ENCODE measurements at regions not wholly inside any gene's neighbourhood (a gene's known extent, or its start where the extent isn't known, plus 50 kb on each side); places are given as distances from the start of the nearest gene placed in this dataset.

DNA sequence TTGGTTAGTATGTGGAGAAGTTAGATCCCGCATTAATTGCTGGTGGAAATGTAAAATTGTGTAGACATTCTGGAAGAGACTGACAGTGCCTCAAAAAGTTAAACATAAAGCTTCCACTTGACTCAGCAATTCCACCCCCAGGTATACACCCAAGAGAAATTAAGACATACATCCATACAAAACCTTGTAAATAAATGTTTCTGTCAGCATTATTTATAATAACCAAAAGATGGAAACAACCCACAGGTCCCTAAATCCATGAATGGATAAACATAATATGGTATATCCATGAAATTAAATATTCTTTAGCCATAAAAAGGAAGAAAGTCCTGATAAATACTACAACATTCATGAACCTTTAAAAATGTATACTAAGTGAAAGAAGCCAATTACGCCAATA is 817.4 kb downstream of the NTRK3 start:
- Histone ChIP-seq H3K36me3 (ENCODE audit: control insufficient read depth in 2 of 2, insufficient read depth in 2 of 2, low read length in 2 of 2) (no peaks in the 10 kb centered on the region), H3K4me3 (ENCODE audit: low read length in 2 of 2) (no peak overlapping the region), H3K27me3 (ENCODE audit: control insufficient read depth in 1 of 2, insufficient read depth in 2 of 2, low read length in 2 of 2) (no peaks in the 10 kb centered on the region), H3K9ac (ENCODE audit: low read length in 2 of 2) (no peak overlapping the region), H3K4me1 (ENCODE audit: control insufficient read depth, insufficient read depth, low read length) (no peaks in the 10 kb centered on the region), H3K9me3 (ENCODE audit: control insufficient read depth in 2 of 2, low read length in 2 of 2) (peaks cover 0 to 5% of the 10 kb centered on the region in 2 donors), H3K27ac (ENCODE audit: low read length) (no peak overlapping the region)

- Histone ChIP-seq H3K36me3 (ENCODE audit: control insufficient read depth in 2 of 2, insufficient read depth in 2 of 2, low read length in 2 of 2) (no peaks in the 10 kb centered on the region), H3K27me3 (ENCODE audit: control insufficient read depth in 1 of 2, insufficient read depth in 2 of 2, low read length in 2 of 2) (no peaks in the 10 kb centered on the region), H3K27ac (ENCODE audit: low read length) (no peak overlapping the region), H3K4me3 (ENCODE audit: low read length in 2 of 2) (no peak overlapping the region), H3K9ac (ENCODE audit: low read length in 2 of 2) (no peak overlapping the region), H3K4me1 (ENCODE audit: control insufficient read depth, insufficient read depth, low read length) (no peaks in the 10 kb centered on the region), H3K9me3 (ENCODE audit: control insufficient read depth in 2 of 2, low read length in 2 of 2) (peaks cover 0 to 5% of the 10 kb centered on the region in 2 donors)
Measured at GRCh38 chr15:87433871-87434270, 822.7 kb downstream of the NTRK3 start.

DNA sequence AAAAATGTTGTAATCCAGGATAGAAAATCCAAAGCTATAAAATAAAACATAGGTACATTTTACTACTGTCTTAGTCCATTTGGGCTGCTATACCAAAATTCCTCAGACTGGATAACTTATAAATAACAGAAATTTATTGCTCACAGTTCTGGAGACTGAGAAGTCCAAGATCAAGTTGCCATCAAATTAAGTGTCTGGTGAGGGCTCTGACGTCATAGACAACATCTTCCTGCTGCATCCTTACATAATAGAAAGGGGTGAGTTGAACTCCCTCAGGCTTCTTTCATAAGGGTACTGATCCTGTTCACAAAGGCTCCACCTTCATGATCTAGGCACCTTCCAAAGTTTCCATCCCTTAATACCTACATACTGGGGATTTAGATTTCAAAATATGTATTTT is 826.8 kb downstream of the NTRK3 start:
- H3K9me3 ChIP-seq (ENCODE audit: control insufficient read depth in 2 of 2, low read length in 2 of 2), result no peaks in the 10 kb centered on the region
- H3K4me1 ChIP-seq (ENCODE audit: control insufficient read depth, insufficient read depth, low read length), result no peaks in the 10 kb centered on the region
- H3K36me3 ChIP-seq (ENCODE audit: control insufficient read depth in 2 of 2, insufficient read depth in 2 of 2, low read length in 2 of 2), result no peaks in the 10 kb centered on the region
- no peaks in the 10 kb centered on the region for H3K27me3 ChIP-seq (ENCODE audit: control insufficient read depth in 1 of 2, insufficient read depth in 2 of 2, low read length in 2 of 2)
- no peak overlapping the region for H3K9ac ChIP-seq (ENCODE audit: low read length in 2 of 2)
- no peak overlapping the region for H3K4me3 ChIP-seq (ENCODE audit: low read length in 2 of 2)
- no peak overlapping the region for H3K27ac ChIP-seq (ENCODE audit: low read length)

GRCh38 chr15:87420017-87420416 is 836.5 kb downstream of the NTRK3 start:
- no peak overlapping the region for H3K9ac ChIP-seq (ENCODE audit: low read length in 2 of 2)
- H3K4me1 ChIP-seq (ENCODE audit: control insufficient read depth, insufficient read depth, low read length), result no peaks in the 10 kb centered on the region
- no peak overlapping the region for H3K27ac ChIP-seq (ENCODE audit: low read length)
- no peaks in the 10 kb centered on the region for H3K27me3 ChIP-seq (ENCODE audit: control insufficient read depth in 1 of 2, insufficient read depth in 2 of 2, low read length in 2 of 2)
- H3K4me3 ChIP-seq (ENCODE audit: low read length in 2 of 2), result no peak overlapping the region
- H3K36me3 ChIP-seq (ENCODE audit: control insufficient read depth in 2 of 2, insufficient read depth in 2 of 2, low read length in 2 of 2), result no peaks in the 10 kb centered on the region
- H3K9me3 ChIP-seq (ENCODE audit: control insufficient read depth in 2 of 2, low read length in 2 of 2), result no peaks in the 10 kb centered on the region

DNA sequence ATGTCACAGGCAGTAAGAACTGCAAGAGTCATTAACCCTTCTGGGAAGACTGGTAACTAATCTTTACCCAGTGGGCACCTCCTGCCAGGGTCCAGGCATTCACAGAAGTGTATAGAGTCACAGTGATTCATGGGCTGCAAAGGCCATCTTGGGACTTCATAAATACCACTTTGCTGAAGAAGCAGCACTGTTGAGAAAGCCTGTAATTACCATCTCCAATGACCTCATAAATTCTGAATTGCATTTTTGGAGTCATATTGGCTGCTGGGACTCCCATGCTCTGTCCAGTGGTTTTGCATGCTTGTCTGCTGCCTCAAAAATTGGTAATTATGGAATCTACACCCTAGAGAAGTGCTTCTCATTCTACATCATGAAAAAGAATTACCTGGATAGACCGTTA is 837.2 kb downstream of the NTRK3 start:
- H3K27ac ChIP-seq (ENCODE audit: low read length), result no peak overlapping the region
- no peak overlapping the region for H3K9ac ChIP-seq (ENCODE audit: low read length in 2 of 2)
- no peaks in the 10 kb centered on the region for H3K9me3 ChIP-seq (ENCODE audit: control insufficient read depth in 2 of 2, low read length in 2 of 2)
- H3K4me1 ChIP-seq (ENCODE audit: control insufficient read depth, insufficient read depth, low read length), result no peaks in the 10 kb centered on the region
- H3K27me3 ChIP-seq (ENCODE audit: control insufficient read depth in 1 of 2, insufficient read depth in 2 of 2, low read length in 2 of 2), result no peaks in the 10 kb centered on the region
- no peaks in the 10 kb centered on the region for H3K36me3 ChIP-seq (ENCODE audit: control insufficient read depth in 2 of 2, insufficient read depth in 2 of 2, low read length in 2 of 2)
- H3K4me3 ChIP-seq (ENCODE audit: low read length in 2 of 2), result no peak overlapping the region

DNA sequence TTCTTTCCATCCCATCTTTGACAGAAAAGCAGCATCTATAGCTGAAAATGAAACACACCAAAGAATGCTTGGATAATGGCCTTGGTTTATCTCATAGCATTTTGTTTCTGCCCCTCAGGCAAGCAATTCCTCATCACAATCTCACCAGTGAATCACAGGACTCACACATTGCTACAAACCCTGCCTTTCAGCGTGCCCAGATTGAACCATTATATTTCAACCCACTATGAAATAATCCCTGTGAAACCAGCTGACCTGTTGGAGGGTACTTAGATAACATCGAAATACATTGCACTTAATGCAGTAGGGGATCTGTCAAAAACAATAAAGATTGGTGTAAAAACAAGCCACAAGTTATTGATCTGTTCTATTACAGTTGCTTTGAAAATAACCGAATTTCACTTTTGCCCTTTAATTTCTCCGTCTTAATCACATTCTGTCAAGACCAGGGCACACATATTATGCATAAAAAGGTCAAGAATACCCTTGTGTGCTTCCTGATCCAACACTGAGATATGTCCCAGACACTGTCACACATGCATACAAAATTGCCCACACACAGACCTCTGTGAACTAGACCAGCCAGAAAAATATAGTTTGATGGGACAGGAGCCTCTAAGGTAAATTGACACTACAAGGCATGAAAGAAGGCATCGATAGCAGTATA is 839.8 kb downstream of the NTRK3 start:
- Histone ChIP-seq H3K9ac (ENCODE audit: low read length in 2 of 2) (no peak overlapping the region), H3K4me3 (ENCODE audit: low read length in 2 of 2) (no peak overlapping the region), H3K36me3 (ENCODE audit: control insufficient read depth in 2 of 2, insufficient read depth in 2 of 2, low read length in 2 of 2) (no peaks in the 10 kb centered on the region), H3K4me1 (ENCODE audit: control insufficient read depth, insufficient read depth, low read length) (no peaks in the 10 kb centered on the region), H3K27me3 (ENCODE audit: control insufficient read depth in 1 of 2, insufficient read depth in 2 of 2, low read length in 2 of 2) (no peaks in the 10 kb centered on the region), H3K9me3 (ENCODE audit: control insufficient read depth in 2 of 2, low read length in 2 of 2) (no peaks in the 10 kb centered on the region), H3K27ac (ENCODE audit: low read length) (no peak overlapping the region)

GRCh38 chr15:87408902-87409301 is 847.6 kb downstream of the NTRK3 start:
- Histone ChIP-seq H3K4me3 (ENCODE audit: low read length in 2 of 2) (no peak overlapping the region), H3K4me1 (ENCODE audit: control insufficient read depth, insufficient read depth, low read length) (no peaks in the 10 kb centered on the region), H3K27ac (ENCODE audit: low read length) (no peak overlapping the region), H3K9me3 (ENCODE audit: control insufficient read depth in 2 of 2, low read length in 2 of 2) (no peaks in the 10 kb centered on the region), H3K9ac (ENCODE audit: low read length in 2 of 2) (no peak overlapping the region), H3K27me3 (ENCODE audit: control insufficient read depth in 1 of 2, insufficient read depth in 2 of 2, low read length in 2 of 2) (no peaks in the 10 kb centered on the region), H3K36me3 (ENCODE audit: control insufficient read depth in 2 of 2, insufficient read depth in 2 of 2, low read length in 2 of 2) (no peaks in the 10 kb centered on the region)

- no peak overlapping the region for H3K9ac ChIP-seq (ENCODE audit: low read length in 2 of 2)
- no peaks in the 10 kb centered on the region for H3K27me3 ChIP-seq (ENCODE audit: control insufficient read depth in 1 of 2, insufficient read depth in 2 of 2, low read length in 2 of 2)
- no peaks in the 10 kb centered on the region for H3K36me3 ChIP-seq (ENCODE audit: control insufficient read depth in 2 of 2, insufficient read depth in 2 of 2, low read length in 2 of 2)
- H3K9me3 ChIP-seq (ENCODE audit: control insufficient read depth in 2 of 2, low read length in 2 of 2), result no peaks in the 10 kb centered on the region
- no peak overlapping the region for H3K4me3 ChIP-seq (ENCODE audit: low read length in 2 of 2)
- H3K4me1 ChIP-seq (ENCODE audit: control insufficient read depth, insufficient read depth, low read length), result no peaks in the 10 kb centered on the region
- H3K27ac ChIP-seq (ENCODE audit: low read length), result no peak overlapping the region
Measured at GRCh38 chr15:87403973-87404372, 852.6 kb downstream of the NTRK3 start.

- H3K4me1 ChIP-seq (ENCODE audit: control insufficient read depth, insufficient read depth, low read length), result no peaks in the 10 kb centered on the region
- no peaks in the 10 kb centered on the region for H3K36me3 ChIP-seq (ENCODE audit: control insufficient read depth in 2 of 2, insufficient read depth in 2 of 2, low read length in 2 of 2)
- no peak overlapping the region for H3K4me3 ChIP-seq (ENCODE audit: low read length in 2 of 2)
- H3K9ac ChIP-seq (ENCODE audit: low read length in 2 of 2), result no peak overlapping the region
- no peaks in the 10 kb centered on the region for H3K9me3 ChIP-seq (ENCODE audit: control insufficient read depth in 2 of 2, low read length in 2 of 2)
- H3K27me3 ChIP-seq (ENCODE audit: control insufficient read depth in 1 of 2, insufficient read depth in 2 of 2, low read length in 2 of 2), result no peaks in the 10 kb centered on the region
- no peak overlapping the region for H3K27ac ChIP-seq (ENCODE audit: low read length)
Measured at GRCh38 chr15:87401973-87402372, 854.6 kb downstream of the NTRK3 start.

GRCh38 chr15:87394676-87395075 is 861.9 kb downstream of the NTRK3 start:
- Histone ChIP-seq H3K27me3 (ENCODE audit: control insufficient read depth in 1 of 2, insufficient read depth in 2 of 2, low read length in 2 of 2) (no peaks in the 10 kb centered on the region), H3K27ac (ENCODE audit: low read length) (no peak overlapping the region), H3K4me3 (ENCODE audit: low read length in 2 of 2) (no peak overlapping the region), H3K9ac (ENCODE audit: low read length in 2 of 2) (no peak overlapping the region), H3K36me3 (ENCODE audit: control insufficient read depth in 2 of 2, insufficient read depth in 2 of 2, low read length in 2 of 2) (no peaks in the 10 kb centered on the region), H3K9me3 (ENCODE audit: control insufficient read depth in 2 of 2, low read length in 2 of 2) (peaks cover 4% of the 10 kb centered on the region in 2 donors), H3K4me1 (ENCODE audit: control insufficient read depth, insufficient read depth, low read length) (no peaks in the 10 kb centered on the region)

DNA sequence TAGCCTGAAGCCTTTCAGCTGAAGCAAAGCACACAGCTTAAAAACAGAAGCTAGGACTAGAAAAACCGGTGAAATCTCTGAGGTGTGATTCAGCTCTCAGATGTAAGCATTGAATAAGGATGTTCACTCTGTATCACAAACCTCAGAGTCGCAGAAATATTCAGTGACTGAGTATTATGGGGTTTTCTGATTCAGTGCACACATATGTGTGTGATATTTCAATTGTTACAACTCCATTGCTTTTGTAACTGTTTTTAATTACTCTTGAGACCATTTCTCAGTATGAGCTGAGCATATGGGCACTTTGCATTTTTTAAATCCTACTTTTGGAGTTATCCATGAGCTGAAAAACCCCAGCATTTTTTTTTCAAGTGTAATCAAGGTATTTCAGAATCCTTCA is 868.8 kb downstream of the NTRK3 start:
- H3K27ac ChIP-seq (ENCODE audit: low read length), result no peak overlapping the region
- no peaks in the 10 kb centered on the region for H3K4me1 ChIP-seq (ENCODE audit: control insufficient read depth, insufficient read depth, low read length)
- H3K4me3 ChIP-seq (ENCODE audit: low read length in 2 of 2), result no peak overlapping the region
- H3K27me3 ChIP-seq (ENCODE audit: control insufficient read depth in 1 of 2, insufficient read depth in 2 of 2, low read length in 2 of 2), result no peaks in the 10 kb centered on the region
- H3K9ac ChIP-seq (ENCODE audit: low read length in 2 of 2), result no peak overlapping the region
- no peaks in the 10 kb centered on the region for H3K36me3 ChIP-seq (ENCODE audit: control insufficient read depth in 2 of 2, insufficient read depth in 2 of 2, low read length in 2 of 2)
- no peaks in the 10 kb centered on the region for H3K9me3 ChIP-seq (ENCODE audit: control insufficient read depth in 2 of 2, low read length in 2 of 2)
